HepG2 (cell line): ENCODE measurements at regions not wholly inside any gene's neighbourhood (a gene's known extent, or its start where the extent isn't known, plus 50 kb on each side); places are given as distances from the start of the nearest gene placed in this dataset.

Experiments used
- EZH2 ChIP-seq: conservative IDR thresholded peaks from 2 replicates; pipeline ENCODE4 v1.6.1; 2012; ENCODE audit warnings: mild to moderate bottlenecking, low read depth, low read length, moderate library complexity
- GABPB1 ChIP-seq: IDR thresholded peaks from 2 replicates; pipeline ENCODE4 v1.6.1; 2016; ENCODE audit warnings: mild to moderate bottlenecking, missing genetic modification reagents, moderate library complexity, missing compliant biosample characterization
- PHF21A ChIP-seq: sonication (generic); formaldehyde crosslinking; IDR thresholded peaks from 2 replicates; pipeline ENCODE4 v1.5.0; 2020; ENCODE audit warnings: mild to moderate bottlenecking, missing genetic modification reagents
- RBAK ChIP-seq: sonication (generic); formaldehyde crosslinking; IDR thresholded peaks from 2 replicates; pipeline ENCODE4 v1.5.1; 2020; ENCODE audit warnings: mild to moderate bottlenecking, missing genetic modification reagents

GRCh38 chr17:70934231-70934630 lies 764.9 kb downstream of the KCNJ2 start:
- TF ChIP-seq EZH2 (no peak), PHF21A (CRISPR knock-in tag) (no peak), GABPB1 (CRISPR knock-in tag) (no peak), RBAK (CRISPR knock-in tag) (no peak)
